GM12873 (cell line): ENCODE measurements at regions not wholly inside any gene's neighbourhood (a gene's known extent, or its start where the extent isn't known, plus 50 kb on each side); places are given as distances from the start of the nearest gene placed in this dataset.

Experiments
- TF ChIP-seq, protein P1 (sequence below): IDR thresholded peaks from 2 replicates; pipeline ENCODE4 v1.5.1; 2012; ENCODE audit warnings: low read depth, mild to moderate bottlenecking, moderate library complexity, low read length, control low read depth; ENCODE audit not compliant: insufficient read depth; ENCODE audit errors: missing control alignments

DNA sequence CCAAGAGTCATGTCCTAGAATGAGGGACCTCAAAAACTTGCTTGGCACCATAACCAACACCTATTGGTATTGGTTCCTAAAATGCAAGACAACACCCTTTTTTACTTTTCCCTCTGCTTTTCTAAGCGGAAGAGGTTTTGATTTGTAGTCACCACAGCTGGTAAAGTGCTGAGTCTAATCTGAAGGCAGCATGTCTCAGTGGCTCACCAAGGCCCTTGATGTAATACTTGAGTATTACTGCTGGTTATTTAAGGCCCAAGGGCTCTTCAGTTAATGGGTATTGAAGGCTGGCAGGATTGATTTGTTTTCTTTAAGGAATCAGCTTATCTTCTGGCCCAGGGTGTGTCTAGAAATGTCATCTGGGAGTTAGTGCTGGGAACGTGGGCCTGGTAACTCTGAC, 735.1 kb downstream of the GLUD2 start:
- TF ChIP-seq, protein P1, sequence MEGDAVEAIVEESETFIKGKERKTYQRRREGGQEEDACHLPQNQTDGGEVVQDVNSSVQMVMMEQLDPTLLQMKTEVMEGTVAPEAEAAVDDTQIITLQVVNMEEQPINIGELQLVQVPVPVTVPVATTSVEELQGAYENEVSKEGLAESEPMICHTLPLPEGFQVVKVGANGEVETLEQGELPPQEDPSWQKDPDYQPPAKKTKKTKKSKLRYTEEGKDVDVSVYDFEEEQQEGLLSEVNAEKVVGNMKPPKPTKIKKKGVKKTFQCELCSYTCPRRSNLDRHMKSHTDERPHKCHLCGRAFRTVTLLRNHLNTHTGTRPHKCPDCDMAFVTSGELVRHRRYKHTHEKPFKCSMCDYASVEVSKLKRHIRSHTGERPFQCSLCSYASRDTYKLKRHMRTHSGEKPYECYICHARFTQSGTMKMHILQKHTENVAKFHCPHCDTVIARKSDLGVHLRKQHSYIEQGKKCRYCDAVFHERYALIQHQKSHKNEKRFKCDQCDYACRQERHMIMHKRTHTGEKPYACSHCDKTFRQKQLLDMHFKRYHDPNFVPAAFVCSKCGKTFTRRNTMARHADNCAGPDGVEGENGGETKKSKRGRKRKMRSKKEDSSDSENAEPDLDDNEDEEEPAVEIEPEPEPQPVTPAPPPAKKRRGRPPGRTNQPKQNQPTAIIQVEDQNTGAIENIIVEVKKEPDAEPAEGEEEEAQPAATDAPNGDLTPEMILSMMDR = no peak

DNA sequence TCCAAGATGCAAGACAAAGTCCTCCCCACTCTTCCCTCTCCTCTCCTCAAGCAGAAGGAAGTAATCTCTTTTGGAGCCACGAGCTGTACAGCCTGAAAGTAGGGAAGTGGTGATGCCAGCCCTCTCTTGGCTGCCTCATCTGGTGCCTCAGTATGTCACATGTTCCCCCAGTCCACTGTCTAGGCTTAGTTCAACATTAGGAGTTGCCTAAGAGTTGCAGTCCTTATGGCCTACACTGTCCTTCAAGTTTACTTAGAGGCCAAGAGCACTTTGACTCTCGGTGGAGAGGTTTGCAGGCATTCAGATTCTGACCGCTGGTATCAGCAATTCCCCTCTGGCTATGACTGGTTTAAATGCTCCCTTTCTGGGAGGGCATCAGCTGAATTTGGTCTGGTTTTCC, 735.6 kb downstream of the GLUD2 start:
- TF ChIP-seq, protein P1 = no peak

DNA sequence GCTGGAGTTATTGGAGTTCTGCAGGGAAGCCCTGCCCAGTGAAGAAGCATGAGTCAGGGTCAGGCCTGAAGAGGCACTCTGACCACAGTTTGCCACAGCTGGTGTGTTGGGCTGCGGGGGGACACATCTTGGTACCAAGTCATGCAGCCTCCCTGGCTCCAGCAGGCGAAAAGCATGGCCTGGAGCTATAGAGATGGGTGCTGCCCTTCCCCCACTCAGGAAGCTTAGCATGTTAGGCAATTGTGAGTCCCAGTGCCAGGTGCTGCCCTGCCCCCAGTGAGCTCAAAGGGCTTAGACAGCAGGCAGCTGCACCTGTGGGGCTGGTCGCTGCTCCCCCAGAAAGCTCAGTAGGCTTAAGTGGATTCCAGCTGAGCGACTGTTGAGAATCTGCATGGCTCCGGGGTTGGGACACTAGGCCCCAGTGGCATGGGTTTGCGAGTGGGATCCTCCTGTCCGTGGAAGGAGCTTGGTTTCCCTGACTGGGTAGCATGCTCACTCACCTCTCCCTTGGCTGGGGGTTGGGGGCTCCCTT, 755.5 kb downstream of the GLUD2 start:
- TF ChIP-seq, protein P1 = no peak

DNA sequence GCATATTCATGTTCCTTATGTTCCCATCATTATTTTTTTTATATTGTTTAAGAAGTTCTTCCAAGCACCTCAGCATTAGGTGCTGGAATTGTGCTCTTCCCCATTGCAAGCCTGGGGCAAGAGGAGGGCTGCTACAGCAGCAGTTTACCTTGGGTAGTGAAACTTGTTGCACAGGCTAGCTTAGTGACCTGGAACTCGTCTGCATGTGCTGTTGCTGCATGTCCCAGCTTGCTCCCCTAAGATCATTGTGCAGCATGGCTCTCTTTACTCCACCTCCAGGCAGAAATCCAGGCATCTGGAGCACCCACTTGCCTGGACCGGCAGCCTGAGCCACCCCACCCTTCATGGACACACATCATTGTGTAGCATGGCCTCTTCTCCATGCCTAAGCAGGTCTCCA, 776.0 kb downstream of the GLUD2 start:
- TF ChIP-seq, protein P1 = no peak

DNA sequence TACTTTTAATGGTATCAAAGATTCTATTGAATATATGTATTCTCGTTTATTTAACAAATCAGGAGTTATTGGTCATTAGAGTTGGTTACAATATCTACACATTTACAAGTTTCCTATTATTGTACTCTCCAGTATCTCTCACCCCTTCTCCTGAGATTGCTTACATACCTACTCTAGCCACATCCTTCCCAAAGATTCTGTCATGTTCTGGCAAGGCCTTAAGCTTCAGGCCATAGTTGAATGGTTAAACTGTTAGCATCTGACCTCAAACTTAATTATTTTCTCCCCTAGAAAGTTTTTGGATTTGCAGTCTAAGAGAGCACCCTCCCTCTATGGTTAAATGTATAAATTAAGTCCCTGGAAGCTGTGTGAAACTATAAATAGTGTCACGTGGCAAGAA, 784.2 kb downstream of the GLUD2 start:
- TF ChIP-seq, protein P1 = no peak

DNA sequence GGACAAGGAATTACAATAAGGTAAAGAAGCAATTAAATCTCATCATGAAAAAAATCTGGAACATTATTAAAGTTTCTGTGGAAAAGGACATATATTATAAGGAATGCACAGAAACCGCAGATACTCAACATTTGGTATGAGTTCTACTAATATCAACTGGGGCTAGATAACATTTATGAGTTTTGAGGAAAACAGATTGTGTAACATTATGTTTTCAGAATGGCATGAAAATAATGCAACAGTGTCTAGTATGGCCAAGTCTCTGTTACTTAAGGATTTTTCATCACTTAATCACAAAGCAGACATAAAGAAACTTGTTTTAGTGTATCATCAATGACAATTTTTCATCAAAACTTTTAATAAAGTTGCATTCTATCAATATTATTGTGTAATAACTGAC, 785.0 kb downstream of the GLUD2 start:
- TF ChIP-seq, protein P1 = no peak

DNA sequence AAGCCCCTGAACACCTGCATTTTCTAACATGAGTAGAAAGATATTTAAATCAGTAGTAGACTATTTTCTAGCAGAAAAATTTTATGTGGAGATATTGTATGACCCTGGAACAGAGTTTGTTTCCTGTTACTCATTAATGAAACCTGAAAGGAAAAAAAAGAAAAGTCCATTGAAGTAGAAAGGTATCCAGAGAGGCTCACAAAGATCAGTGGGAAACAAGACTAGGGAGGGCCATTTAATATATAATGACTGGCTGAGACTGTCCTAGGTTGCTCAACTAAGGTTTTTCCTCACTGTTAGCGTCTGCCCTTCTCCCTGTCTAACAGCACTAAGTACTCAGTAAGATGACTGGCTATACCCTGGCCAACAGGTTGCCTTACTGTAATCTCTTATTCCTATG, 788.6 kb downstream of the GLUD2 start:
- TF ChIP-seq, protein P1 = no peak
